Endodermal cell (in vitro differentiated cells): ENCODE measurements at regions not wholly inside any gene's neighbourhood (a gene's known extent, or its start where the extent isn't known, plus 50 kb on each side); places are given as distances from the start of the nearest gene placed in this dataset.

Source experiments
- DNase-seq: peaks from one replicate; pipeline ENCODE4 v3.0.0-alpha.2; 2017
- H3K27ac ChIP-seq: 2 replicates; pipeline ENCODE4 v1.5.1; 2013; ENCODE audit warnings: mild to moderate bottlenecking, low read depth, low read length, moderate library complexity
- H3K27me3 ChIP-seq: 2 replicates; pipeline ENCODE4 v1.6.1; 2013; ENCODE audit warnings: mild to moderate bottlenecking, low read length, moderate library complexity; ENCODE audit not compliant: insufficient read depth, control insufficient read depth, poor library complexity, severe bottlenecking
- H3K36me3 ChIP-seq: 2 replicates; pipeline ENCODE4 v1.7.0; 2013; ENCODE audit warnings: mild to moderate bottlenecking, low read length, moderate library complexity; ENCODE audit not compliant: control insufficient read depth, insufficient read depth
- H3K4me1 ChIP-seq: one replicate; pipeline ENCODE4 v1.7.0; 2013; ENCODE audit warnings: low read length; ENCODE audit not compliant: control insufficient read depth, insufficient read depth
- H3K4me3 ChIP-seq: 2 replicates; pipeline ENCODE4 v1.5.1; 2013; ENCODE audit warnings: mild to moderate bottlenecking, low read length, moderate library complexity
- H3K9ac ChIP-seq: 2 replicates; pipeline ENCODE4 v1.6.1; 2013; ENCODE audit warnings: mild to moderate bottlenecking, low read length, moderate library complexity; ENCODE audit not compliant: poor library complexity, severe bottlenecking; ENCODE audit errors: extremely low read depth
- H3K9me3 ChIP-seq: 2 replicates; pipeline ENCODE4 v1.6.1; 2013; ENCODE audit warnings: mild to moderate bottlenecking, low read length, moderate library complexity; ENCODE audit not compliant: control insufficient read depth
- H3K27ac Mint-ChIP-seq: 2 replicates; pipeline ENCODE4 v1.8.0; 2020; ENCODE audit warnings: mixed read lengths
- H3K27me3 Mint-ChIP-seq: 2 replicates; pipeline ENCODE4 v1.8.0; 2021; ENCODE audit warnings: mild to moderate bottlenecking, mixed read lengths; ENCODE audit not compliant: insufficient read depth
- H3K36me3 Mint-ChIP-seq: 2 replicates; pipeline ENCODE4 v1.8.0; 2020; ENCODE audit warnings: low read depth, mixed read lengths
- H3K4me1 Mint-ChIP-seq: 2 replicates; pipeline ENCODE4 v1.8.0; 2020; ENCODE audit warnings: mixed read lengths
- H3K4me3 Mint-ChIP-seq: 2 replicates; pipeline ENCODE4 v1.8.0; 2020; ENCODE audit warnings: mild to moderate bottlenecking, moderate library complexity, mixed read lengths
- H3K9me3 Mint-ChIP-seq: 2 replicates; pipeline ENCODE4 v1.8.0; 2020; ENCODE audit warnings: mild to moderate bottlenecking, mixed read lengths
- CTCF ChIP-seq: fragments of 200-600 bp; sonication (generic); conservative IDR thresholded peaks from 2 replicates; pipeline ENCODE4 v1.5.0; 2021; ENCODE audit warnings: antibody characterized with exemption, mild to moderate bottlenecking
- WGBS, 2 experiments: methylation state at CpG; one replicate each; pipeline versions ENCODE4 v1.1.5 to v1.1.7; 2013; ENCODE audit warnings: missing lambda C conversion rate in 2 of 2, mixed read lengths in 1 of 2; ENCODE audit not compliant: insufficient coverage in 1 of 2, insufficient read length in 1 of 2; 5-methylcytosine and 5-hydroxymethylcytosine counted together

GRCh38 chrX:113644426-113644825, 803.8 kb upstream of the AMOT start:
- TF ChIP-seq CTCF = no peak
- Histone ChIP-seq H3K27me3 (no peaks in the 10 kb centered on the region), H3K36me3 (no peaks in the 10 kb centered on the region), H3K27ac (no peak overlapping the region), H3K4me1 (no peaks in the 10 kb centered on the region), H3K9ac (no peak overlapping the region), H3K4me3 (no peak overlapping the region), H3K9me3 (no peaks in the 10 kb centered on the region)
- Mint-ChIP-seq H3K4me3 (no peak overlapping the region), H3K27ac (no peak overlapping the region), H3K9me3 (peaks cover 23% of the 10 kb centered on the region), H3K36me3 (peaks cover 29% of the 10 kb centered on the region), H3K27me3 (no peaks in the 10 kb centered on the region), H3K4me1 (no peaks in the 10 kb centered on the region)
- 88% methylated on average over 2 of the region's 3 CpGs; no CpG with 5 or more reads in 1 of the 2 experiments for WGBS, 2 experiments
- DNase-seq = no peak

- H3K4me3 ChIP-seq = no peak overlapping the region
- no peaks in the 10 kb centered on the region for H3K27me3 Mint-ChIP-seq
- 86% methylated on average over 2 of the region's 2 CpGs; no CpG with 5 or more reads in 1 of the 2 experiments for WGBS, 2 experiments
- H3K9me3 ChIP-seq = no peaks in the 10 kb centered on the region
- peaks cover 14% of the 10 kb centered on the region for H3K4me1 Mint-ChIP-seq
- H3K27ac ChIP-seq = no peak overlapping the region
- no peak overlapping the region for H3K4me3 Mint-ChIP-seq
- no peaks in the 10 kb centered on the region for H3K36me3 Mint-ChIP-seq
- no peak overlapping the region for H3K9ac ChIP-seq
- DNase-seq = no peak
- no peaks in the 10 kb centered on the region for H3K4me1 ChIP-seq
- H3K9me3 Mint-ChIP-seq = no peaks in the 10 kb centered on the region
- TF ChIP-seq CTCF = no peak
- no peak overlapping the region for H3K27ac Mint-ChIP-seq
- no peaks in the 10 kb centered on the region for H3K27me3 ChIP-seq
- H3K36me3 ChIP-seq = no peaks in the 10 kb centered on the region
These were observed 793.9 kb upstream of the AMOT start for GRCh38 chrX:113634565-113634964.

GRCh38 chrX:113629326-113629725, 788.7 kb upstream of the AMOT start:
- Histone ChIP-seq H3K9ac (no peak overlapping the region), H3K27ac (no peak overlapping the region), H3K4me1 (no peaks in the 10 kb centered on the region), H3K36me3 (no peaks in the 10 kb centered on the region), H3K4me3 (no peak overlapping the region), H3K9me3 (no peaks in the 10 kb centered on the region), H3K27me3 (no peaks in the 10 kb centered on the region)
- peaks cover 8% of the 10 kb centered on the region for H3K9me3 Mint-ChIP-seq
- H3K27me3 Mint-ChIP-seq = no peaks in the 10 kb centered on the region
- TF ChIP-seq CTCF = no peak
- peaks cover 7% of the 10 kb centered on the region for H3K36me3 Mint-ChIP-seq
- no peak overlapping the region for H3K4me3 Mint-ChIP-seq
- no peak for DNase-seq
- H3K4me1 Mint-ChIP-seq = peaks cover 9% of the 10 kb centered on the region
- no peak overlapping the region for H3K27ac Mint-ChIP-seq
- WGBS, 2 experiments = 94 to 100% methylated on average over 1 to 2 of the region's 3 CpGs
